Activated CD8-positive, alpha-beta memory T cell treated with anti-CD3 and anti-CD28 coated beads for 1 hour (primary cell): ENCODE measurements at regions not wholly inside any gene's neighbourhood (a gene's known extent, or its start where the extent isn't known, plus 50 kb on each side); places are given as distances from the start of the nearest gene placed in this dataset.
A peak's percentile ranks its signal among the peaks of the same experiment; 100 is the strongest.
"Not testable (repeated sequence)": the region's sequence is repeated elsewhere in the genome, so short reads cannot be mapped to it uniquely, and the experiment has no call there.

Experiments used
- DNase-seq, 2 donors: peaks; one replicate each; pipeline ENCODE4 v3.0.0-alpha.2; 2020; ENCODE audit warnings: low read depth in 1 of 2; ENCODE audit errors: extremely low read depth in 1 of 2

DNA sequence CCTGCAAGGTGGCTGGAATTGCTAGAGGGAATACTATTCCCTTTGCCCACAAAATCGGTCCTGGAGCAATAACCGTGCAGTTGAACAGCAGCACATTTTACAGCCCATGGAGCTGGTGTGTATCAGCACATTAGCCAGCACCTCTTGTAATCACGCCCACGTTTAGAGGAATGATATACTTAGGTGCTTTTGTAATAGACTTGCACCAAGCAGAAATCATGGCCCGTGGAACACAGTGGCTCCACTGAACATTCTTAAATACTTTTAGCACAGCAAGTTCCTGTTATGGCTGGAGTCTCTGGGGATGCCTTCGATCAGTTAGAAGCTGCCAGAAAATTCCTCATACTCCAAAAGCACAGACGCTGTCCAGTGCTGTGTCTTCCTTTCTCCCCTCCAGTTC lies 218.1 kb upstream of the FAM78B start:
- DNase-seq = no peak

DNA sequence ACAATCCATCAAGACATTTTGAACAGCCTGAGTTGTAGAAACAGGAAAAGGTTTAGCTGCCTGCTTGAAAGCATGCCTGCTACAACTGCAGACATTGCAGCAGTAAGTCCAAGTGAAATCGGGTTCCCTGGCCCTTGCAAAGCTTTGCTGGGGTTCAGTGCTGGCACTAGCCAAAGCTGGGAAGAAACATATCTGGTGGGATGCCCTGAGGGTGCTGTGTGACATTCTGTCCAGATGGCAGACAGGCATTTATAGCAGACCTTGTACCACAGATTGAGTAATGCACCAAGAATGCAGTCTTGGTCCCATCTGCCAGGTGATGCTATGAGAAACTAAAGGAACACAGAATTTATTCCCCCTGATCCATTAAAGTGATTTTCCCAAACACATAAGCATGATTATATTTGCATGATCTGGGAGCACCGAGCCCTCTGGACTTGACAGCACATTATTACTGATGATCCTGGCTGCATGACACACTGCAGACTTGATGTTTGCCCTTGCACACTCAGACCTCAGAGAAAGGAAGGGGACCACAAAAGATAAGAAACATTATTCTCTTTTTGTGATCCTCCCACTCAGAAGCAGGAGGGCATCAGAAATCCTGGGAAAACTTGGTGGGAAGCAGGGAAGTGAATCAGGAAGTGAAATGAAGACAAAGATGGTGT lies 223.7 kb upstream of the FAM78B start:
- no peak for DNase-seq

DNA sequence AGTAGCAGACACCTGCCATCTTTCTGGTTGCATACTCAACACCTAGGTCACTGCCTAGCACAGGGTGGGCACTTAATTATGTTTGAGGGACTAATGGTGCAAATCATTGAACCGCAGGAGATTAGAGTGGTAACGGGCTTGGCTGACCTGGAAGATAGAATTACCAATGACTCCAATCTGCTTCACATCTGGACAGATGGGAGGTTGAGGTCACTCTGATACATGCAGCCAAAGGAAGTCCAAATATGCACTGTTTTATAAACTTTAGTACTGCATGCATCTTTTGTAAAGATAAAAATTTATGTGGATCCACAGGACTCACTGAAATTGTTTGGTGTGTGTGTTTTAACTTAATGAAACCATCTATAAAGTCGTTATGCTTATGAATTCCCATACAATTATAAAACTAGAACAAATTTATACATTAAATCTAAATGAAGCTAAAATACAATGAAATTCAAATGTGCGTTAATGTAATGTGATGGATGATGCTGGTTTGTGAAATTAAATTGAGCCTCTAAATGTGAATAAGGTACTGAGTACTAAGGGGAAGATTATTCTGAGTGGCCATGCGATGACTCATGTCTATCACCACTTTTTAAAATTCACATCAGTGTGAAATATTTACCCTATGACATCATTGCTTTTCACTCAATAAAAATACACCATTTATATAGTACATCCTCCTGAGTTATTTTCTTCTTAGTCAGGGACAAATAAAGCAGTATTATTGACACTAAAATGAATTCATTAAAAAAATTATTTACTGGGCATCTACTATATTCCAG lies 224.7 kb upstream of the FAM78B start:
- no peak for DNase-seq

DNA sequence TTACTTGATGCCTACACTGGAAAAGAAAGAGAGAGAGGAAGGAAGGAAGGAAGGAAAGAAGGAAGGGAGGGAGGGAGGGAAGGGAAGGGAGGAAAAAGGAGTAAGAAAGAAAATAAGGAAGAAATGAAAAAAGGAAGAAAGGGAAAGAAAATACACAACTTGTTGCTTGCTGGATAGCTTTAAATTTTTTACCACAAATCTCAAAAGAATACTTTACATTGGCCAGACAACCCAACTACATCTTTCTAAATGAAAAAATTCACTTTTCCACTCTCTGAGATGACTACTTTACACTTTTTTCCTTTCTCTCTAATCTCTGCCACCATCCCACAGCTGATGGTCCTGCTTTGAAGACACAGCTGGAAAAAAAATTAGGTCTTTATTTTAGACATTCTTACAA lies 228.9 kb upstream of the FAM78B start:
- no peak for DNase-seq

DNA sequence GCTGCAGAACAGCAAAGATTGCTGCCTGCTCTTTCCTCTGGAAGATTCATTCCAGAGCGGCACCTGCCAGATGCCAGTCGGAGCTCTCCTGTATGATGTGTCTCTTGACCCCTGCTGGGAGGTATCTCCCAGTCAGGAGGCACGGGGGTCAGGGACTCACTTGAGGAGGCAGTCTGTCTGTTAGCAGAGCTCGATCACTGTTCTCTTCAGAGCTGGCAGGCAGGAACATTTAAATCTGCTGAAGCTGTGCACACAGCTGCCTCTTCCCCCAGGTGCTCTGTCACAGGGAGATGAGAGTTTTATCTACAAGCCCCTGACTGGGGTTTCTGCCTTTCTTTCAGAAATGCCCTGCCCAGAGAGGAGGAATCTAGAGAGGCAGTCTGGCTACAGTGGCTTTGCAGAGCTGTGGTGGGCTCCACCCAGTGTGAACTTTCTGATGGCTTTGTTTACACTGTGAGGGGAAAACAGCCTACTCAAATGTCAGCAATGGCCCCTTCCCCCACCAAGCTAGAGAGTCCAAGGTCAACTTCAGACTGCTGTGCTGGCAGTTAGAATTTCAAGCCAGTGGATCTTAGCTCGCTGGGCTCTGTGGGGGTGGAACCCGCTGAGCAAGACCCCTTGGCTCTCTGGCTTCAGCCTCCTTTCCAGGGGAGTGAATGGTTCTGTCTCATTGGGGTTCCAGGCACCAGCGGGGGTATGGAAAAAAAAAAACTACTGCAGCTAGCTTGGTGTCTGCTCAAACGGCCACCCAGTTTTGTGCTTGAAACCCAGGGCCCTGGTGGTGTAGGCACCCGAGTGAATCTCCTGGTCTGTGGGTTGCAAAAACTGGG lies 242.7 kb upstream of the FAM78B start:
- not testable (repeated sequence) for DNase-seq

DNA sequence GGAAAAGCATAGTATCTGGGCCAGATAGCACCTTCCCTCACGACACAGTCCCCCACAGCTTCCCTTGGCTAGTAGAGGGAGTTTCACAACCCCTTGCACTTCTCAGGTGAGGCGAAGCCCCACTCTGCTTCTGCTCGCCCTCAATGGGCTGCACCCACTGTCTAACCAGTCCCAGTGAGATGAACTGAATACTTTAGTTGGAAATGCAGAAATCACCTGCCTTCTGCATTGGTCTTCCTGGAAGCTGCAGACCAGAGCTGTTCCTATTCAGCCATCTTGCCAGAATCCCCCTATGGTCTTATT lies 243.2 kb upstream of the FAM78B start:
- DNase-seq = no peak

DNA sequence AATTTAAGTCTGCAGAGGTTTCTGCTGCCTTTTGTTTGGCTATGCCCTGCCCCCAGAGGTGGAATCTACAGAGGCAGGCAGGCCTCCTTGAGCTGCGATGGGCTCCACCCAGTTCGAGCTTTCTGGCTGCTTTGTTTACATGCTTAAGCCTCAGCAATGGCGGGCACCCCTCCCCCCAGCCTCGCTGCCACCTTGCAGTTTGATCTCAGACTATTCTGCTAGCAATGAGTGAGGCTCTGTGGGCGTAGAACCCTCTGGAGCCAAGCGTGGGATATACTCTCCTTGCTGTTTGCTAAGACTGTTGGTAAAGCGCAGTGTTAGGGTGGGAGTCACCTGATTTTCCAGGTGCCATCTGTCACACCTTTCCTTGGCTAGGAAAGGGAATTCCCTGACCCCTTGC lies 250.0 kb upstream of the FAM78B start:
- DNase-seq = not testable (repeated sequence)

DNA sequence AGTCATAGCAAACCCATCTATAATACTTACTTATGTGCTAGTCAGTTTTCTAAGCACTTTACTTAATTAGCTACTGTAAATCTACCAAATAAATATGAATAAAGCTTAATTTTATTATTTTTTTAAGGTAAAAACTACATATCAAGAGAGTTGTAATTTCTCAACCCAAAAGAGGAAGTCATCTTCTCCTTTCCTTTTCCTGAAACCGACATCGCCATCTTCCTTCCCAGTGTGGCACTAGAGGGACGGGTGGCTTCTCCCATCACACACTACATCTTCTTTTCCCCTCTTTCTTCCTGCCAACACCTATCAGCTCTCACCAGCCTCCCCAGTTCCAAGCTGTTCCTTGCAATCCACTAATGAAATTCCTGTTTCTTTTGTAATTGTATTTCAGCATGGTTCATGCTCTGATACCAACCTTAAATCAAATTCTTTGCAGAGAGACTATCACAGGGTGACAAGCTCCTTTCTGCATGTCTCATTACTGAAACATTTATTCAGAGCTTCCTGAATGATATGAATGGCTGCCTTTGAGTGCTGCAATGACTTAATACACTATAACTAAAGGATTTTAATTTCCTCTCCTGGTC lies 251.6 kb upstream of the FAM78B start:
- no peak for DNase-seq

DNA sequence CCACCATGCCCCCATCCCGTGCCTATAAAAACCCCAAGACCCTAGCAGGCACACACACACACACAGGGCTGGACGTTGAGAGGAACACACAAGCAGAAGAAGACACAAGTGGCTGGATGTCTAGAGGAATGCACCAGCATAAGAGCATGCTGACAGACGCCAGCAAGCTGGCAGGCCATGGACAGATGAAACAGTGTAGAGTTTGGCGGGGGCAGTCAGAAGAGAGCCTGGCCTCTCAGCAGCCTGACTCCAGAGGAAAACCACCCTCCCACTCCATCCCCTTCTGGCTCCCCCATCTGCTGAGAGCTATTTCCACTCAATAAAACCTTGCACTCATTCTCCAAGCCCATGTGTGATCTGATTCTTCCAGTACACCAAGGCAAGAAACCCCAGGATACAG lies 255.8 kb upstream of the FAM78B start:
- not testable (repeated sequence) for DNase-seq

DNA sequence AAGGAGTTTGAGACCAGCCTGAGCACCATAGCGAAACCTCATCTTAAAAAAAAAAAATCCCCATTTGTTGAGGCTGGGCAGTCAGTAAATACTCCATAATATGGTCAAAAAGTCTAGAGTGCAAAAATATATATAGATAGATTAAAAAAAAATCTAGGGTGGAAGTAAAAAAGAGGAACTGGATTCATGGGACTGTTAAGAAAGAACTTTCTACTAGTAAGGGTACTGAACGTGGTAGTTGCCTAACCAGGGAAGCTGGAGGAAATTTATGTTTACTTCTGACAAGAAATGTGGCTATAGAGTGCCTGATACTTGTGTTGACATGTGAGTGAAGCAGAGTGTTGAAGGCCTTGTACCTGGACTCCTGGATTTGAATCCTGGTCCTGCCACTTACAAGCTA lies 265.9 kb upstream of the FAM78B start:
- DNase-seq = no peak

DNA sequence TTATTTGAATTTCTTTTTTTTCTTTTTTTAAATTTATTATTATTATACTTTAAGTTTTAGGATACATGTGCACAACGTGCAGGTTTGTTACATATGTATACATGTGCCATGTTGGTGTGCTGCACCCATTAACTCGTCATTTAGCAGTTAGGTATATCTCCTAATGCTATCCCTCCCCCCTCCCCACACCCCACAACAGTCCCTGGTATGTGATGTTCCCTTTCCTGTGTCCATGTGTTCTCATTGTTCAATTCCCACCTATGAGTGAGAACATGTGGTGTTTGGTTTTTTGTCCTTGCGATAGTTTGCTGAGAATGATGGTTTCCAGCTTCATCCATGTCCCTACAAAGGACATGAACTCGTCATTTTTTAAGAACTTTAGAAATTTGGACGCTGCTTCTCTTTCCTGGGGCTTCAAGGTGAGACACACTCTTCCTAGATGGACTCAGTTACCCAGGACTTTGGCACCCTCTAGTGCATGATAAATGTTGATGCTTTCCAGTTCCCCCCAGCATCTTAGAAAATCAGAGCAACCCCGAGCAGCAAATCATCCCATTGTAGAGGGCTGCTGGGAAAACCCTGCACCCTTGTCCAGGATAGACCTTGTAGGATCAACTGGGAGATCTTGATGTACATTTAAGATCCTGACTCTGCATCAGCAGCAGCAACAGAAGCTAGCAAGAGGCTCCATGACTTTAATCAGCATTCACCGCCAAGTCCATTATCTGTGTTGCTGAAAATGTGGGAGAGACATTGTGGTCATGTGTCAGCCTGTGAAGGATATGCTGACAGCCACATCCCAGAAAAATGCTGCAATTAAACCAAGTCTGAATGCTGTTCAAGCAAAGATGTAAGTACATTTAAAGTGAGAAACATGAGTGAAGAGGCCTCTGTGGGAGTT lies 266.9 kb upstream of the FAM78B start:
- DNase-seq = not testable (repeated sequence)

DNA sequence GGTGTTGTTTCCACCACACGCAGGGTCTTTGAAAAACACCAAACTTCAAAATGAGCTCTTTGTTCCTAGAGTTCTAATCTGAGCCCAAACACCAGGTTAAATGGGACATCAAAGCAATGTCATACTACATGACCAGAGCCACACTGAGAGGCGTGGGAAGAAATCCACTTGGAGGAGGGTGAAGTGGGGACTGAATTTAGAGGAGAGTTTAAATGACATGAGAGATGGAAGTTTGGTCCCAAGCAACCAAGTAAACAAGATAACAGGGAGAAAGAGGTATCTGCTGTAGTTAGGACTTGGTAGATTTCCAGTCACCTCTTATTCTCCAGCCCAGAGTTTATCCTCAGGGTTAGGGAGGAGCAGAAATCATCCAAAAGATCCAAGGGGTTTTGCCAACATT lies 290.9 kb upstream of the FAM78B start:
- DNase-seq = no peak

DNA sequence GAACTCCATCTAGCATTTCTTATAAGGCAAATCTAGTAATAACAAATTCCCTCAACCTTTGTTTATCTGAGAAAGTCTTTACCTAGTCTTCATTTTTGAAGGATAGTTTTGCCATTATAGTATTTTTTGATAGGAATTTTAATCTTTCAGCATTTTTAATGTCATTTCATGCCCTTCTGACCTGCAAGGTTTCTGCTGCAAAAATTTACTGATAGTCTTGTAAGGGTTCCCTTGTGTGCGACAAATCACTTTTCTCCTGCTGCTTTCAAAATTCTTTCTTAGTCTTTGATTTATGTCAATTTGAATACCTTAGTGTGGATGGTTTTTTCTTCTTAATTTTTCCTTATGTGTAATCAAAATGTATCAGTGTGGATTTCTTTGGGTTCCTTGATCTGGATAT lies 297.5 kb upstream of the FAM78B start:
- DNase-seq = no peak

DNA sequence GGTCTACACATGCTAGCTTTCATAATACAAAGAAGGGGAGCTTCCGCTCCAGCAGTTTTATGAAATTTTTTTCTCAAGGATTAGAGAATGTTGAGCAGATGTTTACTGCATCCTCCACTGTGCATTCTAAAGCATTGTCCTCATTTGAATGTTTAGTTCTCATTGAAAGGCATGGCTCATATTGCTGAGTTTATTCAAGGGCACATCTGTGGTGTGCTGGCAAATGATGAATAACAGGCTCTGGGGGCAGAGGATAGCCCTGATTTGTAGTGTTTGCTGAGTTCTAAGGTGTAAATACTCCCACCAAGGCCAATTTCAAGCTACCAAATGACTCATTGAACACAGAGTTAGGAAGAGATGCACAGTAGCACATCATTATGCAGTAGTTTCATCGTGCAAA lies 303.2 kb upstream of the FAM78B start:
- DNase-seq = no peak

DNA sequence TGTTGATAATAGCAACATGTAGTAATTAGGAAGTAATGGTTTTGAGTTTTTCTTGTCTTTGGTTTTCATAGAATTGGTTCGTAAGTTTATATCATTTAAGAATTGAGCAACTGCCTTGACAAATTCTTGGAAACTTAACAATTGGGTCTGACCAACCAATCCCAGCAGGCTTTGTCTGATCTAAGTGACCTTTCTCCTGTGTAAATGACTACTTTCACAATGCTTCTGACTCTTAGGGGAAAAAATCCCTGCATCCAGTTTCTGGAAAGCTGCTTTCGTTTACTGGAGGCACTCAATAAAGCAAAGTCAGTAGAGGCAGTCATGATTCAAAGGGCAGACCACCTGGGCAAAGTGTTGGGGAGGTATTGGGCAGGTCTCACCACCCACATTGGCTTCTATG lies 303.6 kb upstream of the FAM78B start:
- no peak for DNase-seq

DNA sequence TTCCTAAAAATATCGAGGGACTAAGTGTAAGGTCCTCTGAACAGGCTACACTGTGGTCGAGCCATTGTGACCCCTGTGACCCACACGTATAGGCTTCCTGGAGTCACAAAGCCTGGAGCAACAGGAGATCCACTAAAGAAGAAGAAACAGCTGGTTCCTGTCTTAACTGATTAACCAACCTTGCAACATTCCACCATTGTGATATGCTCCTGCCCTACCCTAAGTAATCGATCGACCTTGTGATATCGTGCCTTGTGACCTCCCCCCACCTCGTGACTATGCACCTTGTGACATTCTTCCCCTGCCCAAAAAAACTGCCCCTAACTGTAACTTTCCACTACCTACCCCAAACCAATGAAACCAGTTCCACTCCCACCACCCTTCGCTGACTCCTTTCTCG lies 304.6 kb upstream of the FAM78B start:
- DNase-seq = no peak

DNA sequence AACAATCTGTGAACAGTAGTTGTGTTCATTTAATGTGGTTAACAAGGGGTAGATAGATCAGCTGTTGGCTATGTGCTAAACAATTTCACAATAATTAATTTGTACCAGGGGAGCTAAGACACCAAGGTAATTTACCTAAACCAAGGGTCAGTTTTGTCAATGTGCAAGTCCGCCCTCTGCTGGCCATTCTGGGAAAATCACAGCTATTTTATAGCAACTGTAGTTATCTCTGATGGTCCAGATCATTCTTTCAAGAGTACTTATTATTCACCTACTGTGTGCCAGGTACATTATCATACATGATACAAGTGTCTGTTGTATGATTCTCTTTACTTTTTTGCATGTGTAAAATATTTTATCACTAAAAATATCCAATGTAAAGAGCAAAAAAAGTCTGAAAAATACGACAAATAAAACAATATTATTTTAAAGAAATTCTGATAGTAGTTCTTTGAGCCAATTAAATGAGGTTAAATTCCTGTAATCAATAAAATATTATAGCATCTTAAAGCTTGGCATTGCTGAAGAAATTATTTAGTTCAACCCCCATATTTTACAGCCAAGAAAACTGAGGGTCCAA lies 312.3 kb upstream of the FAM78B start:
- DNase-seq = peak in 1 of 2 donors; percentile 25

DNA sequence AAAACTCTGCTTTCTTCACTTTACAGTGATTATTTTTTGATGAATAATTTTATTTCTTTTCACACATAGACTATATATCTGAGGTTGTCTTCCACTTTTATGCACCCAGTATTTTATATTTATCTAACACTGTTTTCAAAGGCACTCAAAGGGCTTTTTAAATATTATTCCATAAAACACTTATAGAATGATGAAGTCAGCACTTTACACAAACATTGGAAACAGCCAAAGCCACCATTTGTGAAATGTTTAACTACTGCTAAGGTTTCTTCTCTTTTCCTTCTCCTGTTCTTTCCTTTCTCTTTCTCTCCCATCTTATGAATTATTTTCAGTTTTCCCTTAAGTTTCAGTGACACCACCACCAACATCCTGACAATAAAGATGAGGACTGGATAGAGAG lies 317.7 kb upstream of the FAM78B start:
- no peak for DNase-seq

DNA sequence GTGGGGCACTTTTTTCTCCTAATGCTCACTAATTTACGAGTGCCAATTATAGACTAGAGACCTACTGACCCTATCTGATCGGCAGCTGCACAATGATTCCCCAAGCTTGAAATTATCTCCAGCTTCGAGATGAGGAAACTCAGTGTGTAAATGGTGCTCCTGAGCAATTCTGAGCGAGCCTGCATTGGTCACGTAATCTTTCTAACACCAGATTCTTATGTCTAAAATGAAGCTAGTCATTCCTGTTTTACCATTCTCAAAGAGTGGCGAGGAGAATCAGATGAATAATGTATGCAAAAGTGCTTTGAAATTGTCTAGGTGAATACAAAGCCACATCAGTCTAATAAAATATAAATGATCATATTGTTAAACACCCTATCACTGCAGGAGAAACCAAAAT lies 318.1 kb upstream of the FAM78B start:
- DNase-seq = no peak

DNA sequence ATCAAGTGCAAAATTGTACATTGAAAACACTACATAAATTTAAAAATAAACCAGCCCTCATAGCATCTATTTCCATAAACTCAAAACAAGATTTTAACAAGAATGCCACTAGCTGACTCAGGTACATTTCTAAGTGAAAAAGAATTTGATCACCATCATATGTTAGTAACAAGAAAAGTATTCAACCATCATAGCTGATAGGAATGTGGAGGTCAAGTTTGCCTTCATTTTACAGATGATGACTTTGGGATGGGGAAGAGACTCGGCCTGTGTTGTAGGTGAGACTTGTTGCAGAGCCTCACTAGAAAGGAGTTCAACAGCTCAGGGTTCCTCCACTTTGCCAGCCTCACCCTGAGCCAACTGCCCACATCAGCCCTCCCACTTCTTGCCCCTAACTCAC lies 318.8 kb upstream of the FAM78B start:
- no peak for DNase-seq
